Esophagus (tissue), 2 donors: ENCODE measurements at regions not wholly inside any gene's neighbourhood (a gene's known extent, or its start where the extent isn't known, plus 50 kb on each side); places are given as distances from the start of the nearest gene placed in this dataset.

Source experiments
- H3K27ac ChIP-seq, 2 donors: one replicate each; pipeline ENCODE4 v1.5.1; 2013; ENCODE audit warnings: low read depth in 2 of 2, mild to moderate bottlenecking in 2 of 2, inconsistent platforms in 1 of 2, low read length in 1 of 2, moderate library complexity in 1 of 2
- H3K27me3 ChIP-seq, 2 donors: one replicate each; pipeline ENCODE4 v1.6.1; 2013; ENCODE audit warnings: low read length in 2 of 2, control low read depth in 1 of 2, mild to moderate bottlenecking in 1 of 2; ENCODE audit not compliant: insufficient read depth in 2 of 2, control insufficient read depth in 1 of 2
- H3K36me3 ChIP-seq, 2 donors: one replicate each; pipeline ENCODE4 v1.6.1; 2013; ENCODE audit warnings: low read length in 1 of 2; ENCODE audit not compliant: control insufficient read depth in 2 of 2, insufficient read depth in 2 of 2
- H3K4me1 ChIP-seq, 2 donors: one replicate each; pipeline ENCODE4 v1.6.1; 2013; ENCODE audit warnings: low read length in 1 of 2; ENCODE audit not compliant: control insufficient read depth in 2 of 2, insufficient read depth in 2 of 2
- H3K4me3 ChIP-seq, 2 donors: one replicate each; pipeline ENCODE4 v1.5.1; 2013; ENCODE audit warnings: low read length in 2 of 2, mild to moderate bottlenecking in 2 of 2, low read depth in 1 of 2, moderate library complexity in 1 of 2
- H3K9me3 ChIP-seq, 2 donors: one replicate each; pipeline ENCODE4 v1.6.1; 2013; ENCODE audit warnings: mild to moderate bottlenecking in 2 of 2, low read depth in 1 of 2, low read length in 1 of 2, moderate library complexity in 1 of 2; ENCODE audit not compliant: control insufficient read depth in 2 of 2, insufficient read depth in 1 of 2
- WGBS, 2 donors: extraction: QIAGEN DNeasy Blood & Tissue Kit; methylation state at CpG; one replicate each; pipeline ENCODE4 v1.1.7; 2013; 5-methylcytosine and 5-hydroxymethylcytosine counted together
- donor health status: healthy with polysubstance abuse.
- donor health status: Bipolar disorder and iron deficiency.

DNA sequence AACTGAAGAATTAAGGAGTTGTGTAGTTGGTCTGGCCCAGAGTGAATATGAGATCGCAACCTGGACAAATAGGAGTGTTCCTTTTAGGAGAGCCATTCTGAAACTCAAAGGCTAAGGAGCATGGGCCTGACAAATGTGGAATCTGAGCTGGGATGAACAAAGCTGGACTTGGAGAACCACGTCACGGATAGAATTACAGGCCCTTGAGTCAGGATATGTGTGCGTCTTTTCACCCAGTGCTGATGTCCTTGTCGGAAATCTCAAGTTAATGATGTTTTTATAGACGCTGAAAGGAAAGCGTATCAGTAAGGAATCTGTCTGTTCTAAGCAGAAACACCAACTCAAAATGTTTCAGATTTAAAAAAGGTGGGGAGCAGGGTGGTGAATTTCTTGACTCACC is 173.8 kb upstream of the ZKSCAN2 start:
- Histone ChIP-seq H3K4me1 (no peaks in the 10 kb centered on the region), H3K27ac (no peak overlapping the region), H3K36me3 (no peaks in the 10 kb centered on the region), H3K27me3 (no peaks in the 10 kb centered on the region), H3K4me3 (no peak overlapping the region), H3K9me3 (peaks cover 0 to 3% of the 10 kb centered on the region in 2 donors)
- 84 to 86% methylated on average over 7 of the region's 7 CpGs for WGBS, 2 donors

- no peak overlapping the region for H3K27ac ChIP-seq
- no peak overlapping the region for H3K4me3 ChIP-seq
- peaks cover 0 to 6% of the 10 kb centered on the region in 2 donors for H3K9me3 ChIP-seq
- WGBS, 2 donors = 65 to 79% methylated on average over 1 of the region's 1 CpG
- no peaks in the 10 kb centered on the region for H3K4me1 ChIP-seq
- no peaks in the 10 kb centered on the region for H3K36me3 ChIP-seq
- no peaks in the 10 kb centered on the region for H3K27me3 ChIP-seq
Measured at GRCh38 chr16:25426829-25427228, 169.2 kb upstream of the ZKSCAN2 start.

DNA sequence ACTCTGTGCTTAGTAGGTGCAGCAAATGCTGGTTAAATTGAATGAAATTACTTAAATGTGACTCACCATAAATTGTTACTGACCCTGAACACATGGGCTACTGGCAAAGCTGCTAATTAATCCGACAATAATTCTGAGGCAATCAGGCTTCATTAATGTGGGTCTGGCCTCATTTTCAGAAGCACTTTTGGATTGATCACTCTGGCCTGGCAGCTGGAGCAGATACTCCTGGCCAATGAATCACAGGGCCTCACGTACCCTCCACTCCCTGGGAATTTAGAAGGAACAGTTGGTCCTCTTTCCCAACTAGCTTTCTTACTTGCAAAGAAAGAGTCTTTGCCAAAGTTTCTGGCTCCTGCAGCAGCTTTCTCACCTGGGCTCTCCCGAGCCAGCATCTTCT is 162.0 kb upstream of the ZKSCAN2 start:
- H3K4me3 ChIP-seq = no peak overlapping the region
- 46 to 51% methylated on average over 3 of the region's 3 CpGs for WGBS, 2 donors
- no peaks in the 10 kb centered on the region for H3K27me3 ChIP-seq
- no peaks in the 10 kb centered on the region for H3K4me1 ChIP-seq
- H3K9me3 ChIP-seq = peaks cover 0 to 3% of the 10 kb centered on the region in 2 donors
- H3K27ac ChIP-seq = no peak overlapping the region
- no peaks in the 10 kb centered on the region for H3K36me3 ChIP-seq

GRCh38 chr16:25419153-25419552 is 161.5 kb upstream of the ZKSCAN2 start:
- H3K4me3 ChIP-seq = no peak overlapping the region
- no peaks in the 10 kb centered on the region for H3K27me3 ChIP-seq

GRCh38 chr16:25416002-25416401 is 158.4 kb upstream of the ZKSCAN2 start:
- H3K27me3 ChIP-seq = no peaks in the 10 kb centered on the region
- WGBS, 2 donors = 80 to 82% methylated on average over 2 of the region's 2 CpGs
- no peaks in the 10 kb centered on the region for H3K9me3 ChIP-seq
- no peaks in the 10 kb centered on the region for H3K4me1 ChIP-seq
- no peak overlapping the region for H3K4me3 ChIP-seq
- no peak overlapping the region for H3K27ac ChIP-seq
- H3K36me3 ChIP-seq = no peaks in the 10 kb centered on the region

More at GRCh38 chr16:25419153-25419552, 161.5 kb upstream of the ZKSCAN2 start:
- peaks cover 0 to 2% of the 10 kb centered on the region in 2 donors for H3K9me3 ChIP-seq
- no peaks in the 10 kb centered on the region for H3K4me1 ChIP-seq
- no peaks in the 10 kb centered on the region for H3K36me3 ChIP-seq
- H3K27ac ChIP-seq = no peak overlapping the region

GRCh38 chr16:25413975-25414374 is 156.3 kb upstream of the ZKSCAN2 start:
- 56 to 62% methylated on average over 1 of the region's 1 CpG for WGBS, 2 donors
- Histone ChIP-seq H3K4me3 (no peak overlapping the region), H3K36me3 (no peaks in the 10 kb centered on the region), H3K4me1 (no peaks in the 10 kb centered on the region), H3K27ac (no peak overlapping the region), H3K9me3 (no peaks in the 10 kb centered on the region), H3K27me3 (no peaks in the 10 kb centered on the region)

GRCh38 chr16:25413133-25413532 is 155.5 kb upstream of the ZKSCAN2 start:
- H3K27ac ChIP-seq = no peak overlapping the region
- H3K27me3 ChIP-seq = no peaks in the 10 kb centered on the region
- H3K4me1 ChIP-seq = no peaks in the 10 kb centered on the region
- H3K4me3 ChIP-seq = no peak overlapping the region
- no peaks in the 10 kb centered on the region for H3K36me3 ChIP-seq
- peaks cover 0 to 2% of the 10 kb centered on the region in 2 donors for H3K9me3 ChIP-seq

DNA sequence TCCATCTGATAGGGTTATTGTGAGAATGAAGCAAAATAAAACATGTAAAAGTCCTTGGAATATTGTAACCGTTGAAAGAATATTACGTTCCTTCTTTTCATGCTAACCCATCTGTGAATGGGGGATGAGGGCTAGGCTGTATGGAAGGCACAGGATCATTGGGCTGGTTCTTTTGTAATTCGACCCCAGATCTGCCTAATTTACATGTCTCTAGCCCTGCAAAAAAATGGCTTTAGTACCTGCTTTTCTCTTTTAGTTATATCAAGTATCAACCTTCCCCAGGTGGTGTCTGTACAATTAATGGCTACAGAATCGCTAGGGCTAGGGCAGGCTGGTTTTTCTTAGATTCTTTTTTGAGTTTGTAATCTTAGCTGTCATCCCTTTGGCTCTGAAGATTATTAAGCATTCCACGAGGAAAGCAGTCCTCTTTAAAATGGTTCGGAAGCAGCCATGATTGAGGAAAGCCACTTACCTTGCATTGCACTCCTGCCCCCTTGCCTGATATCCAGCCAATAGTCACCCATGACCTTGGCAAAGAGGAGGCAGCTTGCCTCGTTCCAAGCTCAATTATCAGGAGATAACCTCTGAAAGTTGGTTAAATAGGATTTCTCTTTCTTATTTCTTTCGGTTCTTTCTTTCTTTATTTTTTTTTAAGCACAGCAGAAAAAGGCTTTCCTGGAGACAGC is 153.9 kb upstream of the ZKSCAN2 start:
- Histone ChIP-seq H3K4me3 (no peak overlapping the region), H3K36me3 (no peaks in the 10 kb centered on the region), H3K4me1 (no peaks in the 10 kb centered on the region), H3K9me3 (peaks cover 0 to 2% of the 10 kb centered on the region in 2 donors), H3K27me3 (no peaks in the 10 kb centered on the region), H3K27ac (no peak overlapping the region)
- WGBS, 2 donors = 37 to 46% methylated on average over 8 of the region's 8 CpGs

DNA sequence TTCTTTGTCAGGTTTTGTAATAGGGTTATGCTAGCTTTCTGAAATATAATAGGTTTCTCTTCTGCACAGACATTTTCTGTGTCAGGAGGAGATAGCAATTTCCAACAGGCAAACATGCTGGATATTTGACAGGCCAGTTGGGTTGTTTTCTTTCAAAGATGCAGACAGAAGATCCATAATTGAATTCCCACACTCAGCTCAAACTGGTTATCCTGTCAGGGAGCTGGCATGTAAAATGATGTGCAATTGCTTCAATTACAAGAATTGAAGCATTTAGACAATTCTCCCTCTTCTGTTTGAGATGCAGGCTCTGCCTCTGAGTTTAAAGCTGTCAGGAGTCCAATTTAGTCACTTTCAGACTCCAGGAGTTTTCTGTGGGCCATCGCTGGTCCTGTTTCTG is 146.2 kb upstream of the ZKSCAN2 start:
- Histone ChIP-seq H3K4me3 (no peak overlapping the region), H3K27me3 (no peaks in the 10 kb centered on the region), H3K4me1 (no peaks in the 10 kb centered on the region), H3K9me3 (peaks cover 3 to 4% of the 10 kb centered on the region in 2 donors), H3K27ac (no peak overlapping the region), H3K36me3 (no peaks in the 10 kb centered on the region)
- 76 to 85% methylated on average over 1 of the region's 1 CpG for WGBS, 2 donors

- no peaks in the 10 kb centered on the region for H3K27me3 ChIP-seq
- H3K4me1 ChIP-seq = no peaks in the 10 kb centered on the region
- H3K9me3 ChIP-seq = peaks cover 0 to 2% of the 10 kb centered on the region in 2 donors
- H3K36me3 ChIP-seq = no peaks in the 10 kb centered on the region
- H3K27ac ChIP-seq = no peak overlapping the region
- H3K4me3 ChIP-seq = no peak overlapping the region
Measured at GRCh38 chr16:25395528-25395927, 137.9 kb upstream of the ZKSCAN2 start.
